ENCODE measurements at regions not wholly inside any gene's neighbourhood (a gene's known extent, or its start where the extent isn't known, plus 50 kb on each side); places are given as distances from the start of the nearest gene placed in this dataset.

DNA sequence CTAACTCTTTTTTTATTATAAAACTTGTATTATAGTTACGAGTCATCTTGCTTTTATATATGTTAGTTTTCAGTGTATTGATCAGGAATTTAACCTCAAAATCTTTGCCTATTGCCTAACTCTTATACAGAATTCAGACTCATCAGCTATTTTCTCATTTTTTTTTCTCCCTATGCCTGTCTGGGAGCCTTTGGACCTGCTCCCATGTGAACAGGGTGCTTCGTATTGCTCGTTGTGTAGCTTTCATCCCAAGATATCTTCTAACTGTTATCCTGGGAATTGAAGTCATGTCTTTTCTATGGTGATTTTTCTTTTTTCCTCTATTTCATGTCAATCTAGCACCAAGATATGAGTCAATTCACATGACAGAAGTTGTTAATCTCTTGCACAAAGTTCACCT lies 814.0 kb downstream of the SLC4A3 start:
- POLR2A ChIA-PET, result no interaction called here
- ATAC-seq (ENCODE audit: low read depth), result no peak

GRCh38 chr2:220442012-220442411 lies 814.6 kb downstream of the SLC4A3 start:
- ATAC-seq (ENCODE audit: low read depth) (no peak), DNase-seq (no peak)
- Mint-ChIP-seq H3K9me3 (peaks cover 6% of the 10 kb centered on the region), H3K4me3 (no peak overlapping the region), H3K27me3 (no peaks in the 10 kb centered on the region), H3K36me3 (no peaks in the 10 kb centered on the region), H3K27ac (no peak overlapping the region), H3K4me1 (no peaks in the 10 kb centered on the region)
- POLR2A ChIA-PET, result no interaction called here

More for the DNA sequence above, 814.0 kb downstream of the SLC4A3 start:
- no peaks in the 10 kb centered on the region for H3K36me3 Mint-ChIP-seq
- DNase-seq, result no peak
- no peaks in the 10 kb centered on the region for H3K4me1 Mint-ChIP-seq
- no peaks in the 10 kb centered on the region for H3K27me3 Mint-ChIP-seq
- H3K4me3 Mint-ChIP-seq, result no peak overlapping the region
- H3K27ac Mint-ChIP-seq, result no peak overlapping the region
- H3K9me3 Mint-ChIP-seq, result peaks cover 6% of the 10 kb centered on the region

GRCh38 chr2:220445429-220446105 lies 818.1 kb downstream of the SLC4A3 start:
- no peaks in the 10 kb centered on the region for H3K36me3 Mint-ChIP-seq
- DNase-seq, result no peak
- H3K4me3 Mint-ChIP-seq, result no peak overlapping the region
- ATAC-seq (ENCODE audit: low read depth), result no peak
- no peaks in the 10 kb centered on the region for H3K4me1 Mint-ChIP-seq
- peaks cover 3% of the 10 kb centered on the region for H3K9me3 Mint-ChIP-seq
- no peaks in the 10 kb centered on the region for H3K27me3 Mint-ChIP-seq
- POLR2A ChIA-PET, result no interaction called here
- no peak overlapping the region for H3K27ac Mint-ChIP-seq

GRCh38 chr2:220446106-220446712 lies 818.8 kb downstream of the SLC4A3 start:
- no peaks in the 10 kb centered on the region for H3K27me3 Mint-ChIP-seq
- no peak for DNase-seq
- H3K9me3 Mint-ChIP-seq, result peaks cover 3% of the 10 kb centered on the region
- H3K4me3 Mint-ChIP-seq, result no peak overlapping the region
- no peak overlapping the region for H3K27ac Mint-ChIP-seq
- no peaks in the 10 kb centered on the region for H3K4me1 Mint-ChIP-seq
- no peak for ATAC-seq (ENCODE audit: low read depth)
- POLR2A ChIA-PET, result no interaction called here
- no peaks in the 10 kb centered on the region for H3K36me3 Mint-ChIP-seq

GRCh38 chr2:220450846-220451245 lies 823.4 kb downstream of the SLC4A3 start:
- DNase-seq (no peak), ATAC-seq (ENCODE audit: low read depth) (no peak)
- POLR2A ChIA-PET, result no interaction called here
- Mint-ChIP-seq H3K27ac (no peak overlapping the region), H3K36me3 (no peaks in the 10 kb centered on the region), H3K9me3 (no peaks in the 10 kb centered on the region), H3K4me3 (no peak overlapping the region), H3K27me3 (no peaks in the 10 kb centered on the region), H3K4me1 (no peaks in the 10 kb centered on the region)

GRCh38 chr2:220451438-220451837 lies 824.0 kb downstream of the SLC4A3 start:
- Mint-ChIP-seq H3K4me1 (no peaks in the 10 kb centered on the region), H3K27me3 (no peaks in the 10 kb centered on the region), H3K36me3 (no peaks in the 10 kb centered on the region), H3K27ac (no peak overlapping the region), H3K4me3 (no peak overlapping the region), H3K9me3 (no peaks in the 10 kb centered on the region)
- DNase-seq (no peak), ATAC-seq (ENCODE audit: low read depth) (no peak)
- POLR2A ChIA-PET, result no interaction called here

- H3K4me1 Mint-ChIP-seq, result no peaks in the 10 kb centered on the region
- no peak overlapping the region for H3K27ac Mint-ChIP-seq
- no peaks in the 10 kb centered on the region for H3K36me3 Mint-ChIP-seq
- H3K4me3 Mint-ChIP-seq, result no peak overlapping the region
- H3K9me3 Mint-ChIP-seq, result no peaks in the 10 kb centered on the region
- POLR2A ChIA-PET, result no interaction called here
- DNase-seq, result no peak
- H3K27me3 Mint-ChIP-seq, result no peaks in the 10 kb centered on the region
- no peak for ATAC-seq (ENCODE audit: low read depth)
Observed at GRCh38 chr2:220452561-220452960, 825.1 kb downstream of the SLC4A3 start.

GRCh38 chr2:220455351-220455990 lies 828.0 kb downstream of the SLC4A3 start:
- Mint-ChIP-seq H3K36me3 (no peaks in the 10 kb centered on the region), H3K27ac (no peak overlapping the region), H3K27me3 (no peaks in the 10 kb centered on the region), H3K4me3 (no peak overlapping the region), H3K4me1 (no peaks in the 10 kb centered on the region), H3K9me3 (no peaks in the 10 kb centered on the region)
- DNase-seq (no peak), ATAC-seq (ENCODE audit: low read depth) (no peak)
- POLR2A ChIA-PET, result no interaction called here

DNA sequence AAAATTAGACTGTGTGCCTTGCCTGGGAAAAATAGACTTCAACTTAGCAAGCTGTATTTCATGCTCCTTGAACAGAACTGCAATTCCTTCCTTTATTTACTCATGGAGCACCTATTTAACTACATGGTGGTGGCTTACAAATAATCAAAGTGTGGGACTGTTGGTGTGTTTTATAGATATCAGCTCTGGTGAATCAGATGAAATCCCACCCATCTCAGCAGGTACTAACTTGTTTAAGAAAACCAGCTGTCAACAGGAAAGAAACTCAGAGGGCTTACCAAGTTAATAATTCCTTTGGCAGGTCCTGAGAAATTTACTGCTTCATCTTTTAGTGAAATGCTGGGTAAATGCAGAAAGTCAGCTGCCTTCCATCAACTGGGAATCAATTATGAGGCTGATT lies 830.6 kb downstream of the SLC4A3 start:
- ATAC-seq (ENCODE audit: low read depth), result no peak
- no peak overlapping the region for H3K4me3 Mint-ChIP-seq

GRCh38 chr2:220460257-220460985 lies 833.0 kb downstream of the SLC4A3 start:
- DNase-seq (no peak), ATAC-seq (ENCODE audit: low read depth) (no peak)
- Mint-ChIP-seq H3K27me3 (no peaks in the 10 kb centered on the region), H3K4me3 (no peak overlapping the region), H3K4me1 (no peaks in the 10 kb centered on the region), H3K9me3 (no peaks in the 10 kb centered on the region), H3K27ac (no peak overlapping the region), H3K36me3 (no peaks in the 10 kb centered on the region)
- POLR2A ChIA-PET, result no interaction called here

More for the DNA sequence above, 830.6 kb downstream of the SLC4A3 start:
- no peak for DNase-seq
- no peaks in the 10 kb centered on the region for H3K4me1 Mint-ChIP-seq
- H3K36me3 Mint-ChIP-seq, result no peaks in the 10 kb centered on the region
- no peak overlapping the region for H3K27ac Mint-ChIP-seq
- no peaks in the 10 kb centered on the region for H3K27me3 Mint-ChIP-seq
- POLR2A ChIA-PET, result no interaction called here
- no peaks in the 10 kb centered on the region for H3K9me3 Mint-ChIP-seq

GRCh38 chr2:220463876-220464275 lies 836.4 kb downstream of the SLC4A3 start:
- ATAC-seq (ENCODE audit: low read depth) (no peak), DNase-seq (no peak)
- POLR2A ChIA-PET, result no interaction called here
- H3K27me3 Mint-ChIP-seq, result no peaks in the 10 kb centered on the region
- H3K9me3 Mint-ChIP-seq, result no peaks in the 10 kb centered on the region
- no peaks in the 10 kb centered on the region for H3K4me1 Mint-ChIP-seq
- H3K4me3 Mint-ChIP-seq, result no peak overlapping the region
- no peak overlapping the region for H3K27ac Mint-ChIP-seq
- H3K36me3 Mint-ChIP-seq, result no peaks in the 10 kb centered on the region

- Mint-ChIP-seq H3K4me1 (no peaks in the 10 kb centered on the region), H3K27me3 (no peaks in the 10 kb centered on the region), H3K27ac (no peak overlapping the region), H3K4me3 (no peak overlapping the region), H3K36me3 (no peaks in the 10 kb centered on the region), H3K9me3 (no peaks in the 10 kb centered on the region)
- DNase-seq (no peak), ATAC-seq (ENCODE audit: low read depth) (no peak)
- POLR2A ChIA-PET, result no interaction called here
Observed at GRCh38 chr2:220465700-220466099, 838.3 kb downstream of the SLC4A3 start.

- H3K9me3 Mint-ChIP-seq, result no peaks in the 10 kb centered on the region
- H3K36me3 Mint-ChIP-seq, result no peaks in the 10 kb centered on the region
- ATAC-seq (ENCODE audit: low read depth), result no peak
- DNase-seq, result no peak
- no peak overlapping the region for H3K27ac Mint-ChIP-seq
- H3K4me1 Mint-ChIP-seq, result no peaks in the 10 kb centered on the region
- POLR2A ChIA-PET, result no interaction called here
- H3K4me3 Mint-ChIP-seq, result no peak overlapping the region
- H3K27me3 Mint-ChIP-seq, result no peaks in the 10 kb centered on the region
Observed at GRCh38 chr2:220466251-220466691, 838.8 kb downstream of the SLC4A3 start.

GRCh38 chr2:220469201-220469600 lies 841.8 kb downstream of the SLC4A3 start:
- ATAC-seq (ENCODE audit: low read depth), result no peak
- Mint-ChIP-seq H3K27ac (no peak overlapping the region), H3K4me1 (no peaks in the 10 kb centered on the region), H3K36me3 (no peaks in the 10 kb centered on the region), H3K4me3 (no peak overlapping the region), H3K9me3 (no peaks in the 10 kb centered on the region), H3K27me3 (no peaks in the 10 kb centered on the region)
- DNase-seq, result no peak
- POLR2A ChIA-PET, result no interaction called here
